ENCODE measurements at regions not wholly inside any gene's neighbourhood (a gene's known extent, or its start where the extent isn't known, plus 50 kb on each side); places are given as distances from the start of the nearest gene placed in this dataset.
"Not testable (repeated sequence)": the region's sequence is repeated elsewhere in the genome, so short reads cannot be mapped to it uniquely, and the experiment has no call there.

- DNase-seq (ENCODE audit: low spot score), result no peak
Measured at GRCh38 chr14:83711046-83711445, 1818.9 kb upstream of the FLRT2 start.

DNA sequence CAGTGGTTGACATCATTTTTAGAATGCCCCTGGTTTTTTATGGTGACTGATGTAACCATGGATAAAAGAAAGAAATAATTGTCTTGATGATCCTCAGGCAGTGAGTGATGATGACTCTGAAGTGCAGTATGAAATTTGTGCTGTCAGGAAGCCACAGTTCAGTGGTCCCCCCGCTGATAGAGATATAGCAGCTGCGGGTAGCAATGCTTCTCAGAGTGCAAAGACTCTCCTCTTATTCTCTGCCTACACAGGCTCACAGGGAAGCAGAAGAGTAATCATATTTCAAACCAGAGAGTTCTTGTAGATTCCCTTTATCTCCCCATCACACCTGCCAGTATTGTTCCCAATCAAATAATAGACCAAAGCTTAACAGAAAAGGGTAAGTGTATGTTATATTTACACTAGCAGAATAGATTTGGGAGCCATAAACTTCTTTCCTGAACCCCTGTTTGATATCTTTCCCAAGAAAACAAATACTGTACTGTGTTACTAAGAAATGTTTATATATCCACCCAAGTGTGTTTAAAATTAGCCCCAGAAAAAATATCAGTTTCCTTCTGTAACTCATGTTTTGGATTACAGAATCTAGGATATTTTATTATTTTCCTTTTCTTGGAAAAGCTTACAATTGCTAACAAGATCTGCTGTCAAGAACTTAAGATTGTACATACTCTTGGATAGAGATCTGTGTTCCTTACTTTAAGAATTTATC, 1817.4 kb upstream of the FLRT2 start:
- no peak for DNase-seq (ENCODE audit: low spot score)

GRCh38 chr14:83713732-83714131, 1816.2 kb upstream of the FLRT2 start:
- DNase-seq (ENCODE audit: low spot score), result no peak

DNA sequence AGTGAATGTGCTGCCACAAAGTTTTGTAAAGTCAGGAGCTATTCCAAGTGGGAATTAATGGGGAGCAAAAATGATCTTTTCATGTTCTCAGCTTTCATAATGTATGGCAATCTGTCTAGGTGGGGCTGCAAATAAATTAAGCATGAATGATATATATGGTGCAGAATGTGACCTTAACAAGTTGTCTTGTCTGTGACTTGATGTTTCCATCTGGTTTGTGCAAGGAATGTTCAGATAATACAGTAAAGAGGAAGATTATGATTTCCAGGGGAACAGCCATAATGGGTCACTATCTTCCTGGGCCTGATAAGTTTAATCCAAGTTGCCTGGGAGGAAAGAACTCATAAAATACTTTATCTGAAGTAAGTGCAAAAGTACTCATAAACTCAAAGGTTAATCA, 1815.8 kb upstream of the FLRT2 start:
- no peak for DNase-seq (ENCODE audit: low spot score)

GRCh38 chr14:83719435-83719834, 1810.5 kb upstream of the FLRT2 start:
- DNase-seq (ENCODE audit: low spot score), result not testable (repeated sequence)

- no peak for DNase-seq (ENCODE audit: low spot score)
Measured at GRCh38 chr14:83733670-83734069, 1796.3 kb upstream of the FLRT2 start.

DNA sequence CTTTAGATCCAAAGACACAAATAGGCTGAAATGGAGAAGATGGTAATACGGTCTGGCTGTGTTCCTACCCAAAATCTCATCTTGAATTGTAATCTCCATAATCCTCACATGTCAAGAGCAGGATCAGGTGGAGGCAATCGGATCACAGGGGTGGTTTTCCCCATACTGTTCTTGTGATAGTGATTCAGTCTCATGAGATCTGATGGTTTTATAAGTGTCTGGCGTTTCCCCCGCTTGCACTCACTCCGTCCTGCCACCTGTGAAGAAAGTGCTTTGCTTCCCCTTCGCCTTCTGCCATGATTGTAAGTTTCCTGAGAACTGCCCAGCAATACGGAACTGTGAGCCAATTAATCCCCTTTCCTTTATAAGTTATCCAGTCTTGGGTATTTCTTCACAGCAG, 1795.5 kb upstream of the FLRT2 start:
- no peak for DNase-seq (ENCODE audit: low spot score)

DNA sequence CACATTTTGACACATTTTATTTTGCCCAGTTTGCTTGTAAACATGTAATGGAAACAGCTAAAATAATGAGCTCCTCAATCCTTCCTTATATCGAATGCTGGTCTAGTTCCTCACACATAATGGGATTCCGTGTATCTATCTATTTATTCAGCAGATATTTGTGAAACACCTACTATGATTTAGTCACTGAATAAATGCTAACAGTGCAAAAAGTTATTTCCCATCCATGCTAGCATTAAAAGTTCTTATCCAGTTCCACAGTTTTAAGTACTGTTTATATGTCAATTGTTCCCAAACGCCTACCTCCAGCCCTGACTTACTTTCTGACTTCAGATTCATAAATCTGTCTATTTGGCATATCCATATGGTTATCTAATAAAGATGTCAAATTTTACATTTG, 1788.7 kb upstream of the FLRT2 start:
- no peak for DNase-seq (ENCODE audit: low spot score)

- no peak for DNase-seq (ENCODE audit: low spot score)
Measured at GRCh38 chr14:83744224-83744623, 1785.7 kb upstream of the FLRT2 start.

DNA sequence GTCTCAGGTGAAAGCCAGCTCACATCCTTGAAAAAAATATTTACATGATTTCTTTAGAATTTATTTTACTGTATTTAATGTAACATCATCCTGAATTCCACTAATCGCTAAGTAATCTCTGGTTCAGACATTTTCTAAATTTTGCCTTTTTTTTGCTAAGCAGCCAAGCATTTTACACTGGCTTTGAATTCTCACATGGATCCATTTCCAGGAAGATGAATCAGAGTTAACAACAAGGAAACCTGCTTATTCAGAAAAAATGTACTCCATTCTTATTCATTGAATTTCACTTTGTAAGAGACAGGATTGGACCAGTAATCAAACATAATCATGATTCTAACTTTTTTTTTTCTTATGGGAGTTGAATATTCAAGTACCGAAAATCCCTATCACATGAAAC, 1785.1 kb upstream of the FLRT2 start:
- DNase-seq (ENCODE audit: low spot score), result no peak

DNA sequence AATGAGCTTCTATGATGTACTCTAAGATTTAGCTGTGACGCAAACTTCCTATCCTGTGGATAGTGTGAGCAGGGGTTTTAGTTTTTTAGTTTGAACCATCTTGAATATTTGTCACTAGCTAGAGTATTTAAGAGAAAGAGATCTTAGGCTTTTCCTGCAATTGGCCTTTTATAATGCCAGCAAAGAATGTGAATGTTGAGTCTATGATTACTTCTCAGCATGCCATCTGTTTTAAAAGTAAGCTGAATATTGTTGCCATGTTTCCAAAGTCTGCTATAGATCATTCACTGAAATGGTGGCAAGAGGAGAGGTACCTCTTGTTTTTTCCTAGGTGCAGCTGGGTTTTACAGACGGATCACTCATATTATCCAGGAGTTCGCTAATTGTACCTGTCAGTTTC, 1783.6 kb upstream of the FLRT2 start:
- no peak for DNase-seq (ENCODE audit: low spot score)

- no peak for DNase-seq (ENCODE audit: low spot score)
Measured at GRCh38 chr14:83757916-83758315, 1772.0 kb upstream of the FLRT2 start.

- no peak for DNase-seq (ENCODE audit: low spot score)
Measured at GRCh38 chr14:83764656-83765599, 1765.0 kb upstream of the FLRT2 start.

GRCh38 chr14:83777516-83777915, 1752.4 kb upstream of the FLRT2 start:
- DNase-seq (ENCODE audit: low spot score), result no peak

DNA sequence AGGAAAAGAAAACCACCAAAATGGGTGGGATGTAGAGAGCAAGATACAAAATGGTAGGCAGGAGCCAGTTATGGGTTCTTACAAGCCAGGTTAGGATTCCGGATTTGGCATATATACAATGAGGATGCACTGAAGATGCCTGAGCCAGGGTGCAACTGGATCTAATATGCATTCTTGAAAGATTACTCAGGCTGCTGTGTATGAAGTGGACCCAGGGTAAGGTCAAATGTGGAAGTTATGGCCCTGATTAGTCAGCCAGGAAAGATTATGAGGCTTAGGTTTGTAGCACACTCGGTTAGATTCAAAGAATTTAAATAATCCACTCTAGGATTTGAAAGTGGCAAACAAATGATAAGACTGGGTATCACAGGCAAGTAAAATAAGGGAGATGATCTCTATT, 1750.7 kb upstream of the FLRT2 start:
- no peak for DNase-seq (ENCODE audit: low spot score)

- DNase-seq (ENCODE audit: low spot score), result no peak
Measured at GRCh38 chr14:83780321-83780720, 1749.6 kb upstream of the FLRT2 start.

DNA sequence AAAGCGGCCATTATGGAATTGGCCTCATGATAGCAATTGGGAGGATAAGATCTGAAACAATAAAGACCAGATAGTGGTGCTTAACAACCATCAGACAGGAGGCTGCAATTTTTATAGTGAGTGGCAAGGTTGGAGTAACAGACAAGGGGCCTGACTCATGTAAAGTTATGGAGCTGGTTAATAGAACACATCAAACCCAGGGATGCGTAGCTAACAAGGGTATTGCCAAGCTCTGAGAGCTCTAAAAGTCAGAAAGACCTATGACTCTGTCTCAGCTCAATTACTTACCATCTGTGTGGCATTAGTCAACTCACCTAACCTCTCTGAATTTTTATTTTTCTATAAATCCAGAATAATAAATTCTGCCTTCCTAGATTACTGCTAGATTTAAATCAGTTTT, 1731.5 kb upstream of the FLRT2 start:
- DNase-seq (ENCODE audit: low spot score), result no peak

DNA sequence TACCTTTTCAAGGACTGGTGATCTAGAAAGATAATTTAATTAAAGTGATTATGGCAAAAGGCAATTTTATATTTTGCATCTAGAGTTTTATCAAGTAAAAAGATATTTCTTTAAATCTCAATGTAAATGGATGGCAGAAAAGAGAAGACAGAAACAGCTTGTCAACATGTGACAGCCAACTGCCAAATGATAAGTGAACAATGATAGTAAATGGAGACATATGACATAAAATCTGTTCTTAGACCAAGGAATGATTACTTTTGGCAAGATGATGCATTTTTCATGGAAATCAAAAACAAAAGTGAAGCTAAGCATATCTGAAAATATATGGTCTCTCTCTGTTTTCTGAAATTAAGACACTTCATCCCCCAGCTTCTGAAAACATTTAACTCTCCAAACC, 1730.7 kb upstream of the FLRT2 start:
- DNase-seq (ENCODE audit: low spot score), result no peak

DNA sequence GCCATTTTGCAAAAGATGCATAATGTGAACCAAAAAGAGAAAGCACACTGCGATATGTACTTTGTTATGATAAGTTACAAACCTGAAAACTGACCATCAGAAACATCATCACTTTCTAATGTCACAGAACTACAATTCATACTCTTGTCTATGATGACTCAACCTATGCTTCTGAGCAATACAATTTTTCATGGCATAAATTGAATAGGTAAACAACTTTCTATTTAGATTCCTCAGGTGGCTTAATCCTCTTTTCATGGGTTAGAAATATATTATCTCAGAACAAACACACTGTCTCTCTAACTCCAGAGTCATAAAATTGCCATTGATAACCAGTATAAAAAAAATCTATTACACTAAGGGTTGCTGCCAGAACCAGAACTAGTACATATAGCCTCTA, 1715.0 kb upstream of the FLRT2 start:
- no peak for DNase-seq (ENCODE audit: low spot score)

DNA sequence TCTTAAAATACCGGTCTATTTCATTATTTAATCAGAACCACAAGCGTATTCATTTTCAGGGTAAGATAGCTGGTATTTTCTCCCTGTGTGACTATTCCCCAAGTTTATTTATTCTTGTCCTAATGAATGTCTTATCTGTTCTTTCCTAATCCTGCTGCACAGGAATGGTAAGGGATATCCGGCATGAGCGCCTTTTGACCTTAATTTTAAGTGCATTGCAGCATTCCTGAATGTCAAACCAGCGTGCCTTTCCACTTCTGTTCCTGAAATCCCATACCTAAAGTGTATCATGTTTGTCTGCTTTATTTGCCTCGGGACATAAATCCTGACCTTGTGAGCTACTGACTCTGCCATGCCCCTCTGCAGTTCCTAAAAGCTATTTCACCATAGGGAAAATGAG, 1713.2 kb upstream of the FLRT2 start:
- DNase-seq (ENCODE audit: low spot score), result no peak

- no peak for DNase-seq (ENCODE audit: low spot score)
Measured at GRCh38 chr14:83825843-83826242, 1704.1 kb upstream of the FLRT2 start.

DNA sequence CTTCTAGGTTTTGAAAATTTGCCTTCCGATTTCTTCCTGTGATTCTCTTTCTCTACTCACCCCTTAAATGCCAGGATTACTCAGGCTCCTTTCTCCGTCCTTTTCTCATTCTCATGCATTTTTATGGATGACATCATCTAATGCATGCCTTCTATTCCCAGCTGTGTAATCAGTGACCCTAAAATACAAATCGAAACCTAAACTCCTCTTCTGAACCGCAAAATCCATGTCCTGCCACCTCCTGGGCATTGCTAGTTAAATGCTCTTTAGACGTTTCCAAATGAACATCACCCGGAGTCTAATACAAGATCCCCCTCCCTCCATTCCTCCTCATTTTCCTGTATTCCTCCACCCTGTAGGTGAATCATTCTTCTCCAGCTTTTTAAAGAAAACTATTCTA, 1703.1 kb upstream of the FLRT2 start:
- no peak for DNase-seq (ENCODE audit: low spot score)

DNA sequence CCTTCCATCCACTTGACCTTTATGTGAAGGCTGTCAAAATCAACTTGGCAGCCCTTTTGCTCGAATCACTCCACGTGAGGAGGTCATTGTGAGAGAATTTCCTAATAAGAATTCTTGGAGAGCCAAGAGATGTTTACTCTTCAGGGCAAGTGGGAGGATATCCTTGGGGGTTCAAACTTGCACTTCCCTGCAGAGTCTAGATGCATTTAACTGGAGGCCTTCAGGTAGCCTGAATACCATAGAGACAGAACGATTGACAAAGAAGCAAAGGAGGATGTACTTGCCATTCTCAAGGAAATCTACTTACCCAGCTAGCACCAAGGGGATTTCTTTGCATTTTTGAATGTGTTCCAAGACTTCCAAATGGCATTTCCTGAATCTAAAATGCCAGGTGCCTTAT, 1702.6 kb upstream of the FLRT2 start:
- no peak for DNase-seq (ENCODE audit: low spot score)

All from CD4-positive, alpha-beta T cell treated with Interleukin-6 at 100 ng/mL for 8 hours (primary cell).